ENCODE measurements at regions not wholly inside any gene's neighbourhood (a gene's known extent, or its start where the extent isn't known, plus 50 kb on each side); places are given as distances from the start of the nearest gene placed in this dataset.
A peak's percentile ranks its signal among the peaks of the same experiment; 100 is the strongest.

GRCh38 chr5:71825992-71826391 lies 106.9 kb downstream of the CARTPT start:
- Histone ChIP-seq H3K4me3 (ENCODE audit: low read length) (no peak overlapping the region), H3K9ac (ENCODE audit: low read length) (no peak overlapping the region), H3K4me1 (ENCODE audit: control insufficient read depth, insufficient read depth, low read length) (peaks cover 13% of the 10 kb centered on the region), H3K27me3 (replicated peaks; ENCODE audit: control insufficient read depth, insufficient read depth, low read length) (no peaks in the 10 kb centered on the region), H3K9me3 (ENCODE audit: control insufficient read depth, low read length) (peaks cover 36% of the 10 kb centered on the region), H3K36me3 (ENCODE audit: control insufficient read depth, insufficient read depth, low read length, severe bottlenecking) (no peaks in the 10 kb centered on the region)
- DNase-seq (ENCODE audit: low read depth): no peak

DNA sequence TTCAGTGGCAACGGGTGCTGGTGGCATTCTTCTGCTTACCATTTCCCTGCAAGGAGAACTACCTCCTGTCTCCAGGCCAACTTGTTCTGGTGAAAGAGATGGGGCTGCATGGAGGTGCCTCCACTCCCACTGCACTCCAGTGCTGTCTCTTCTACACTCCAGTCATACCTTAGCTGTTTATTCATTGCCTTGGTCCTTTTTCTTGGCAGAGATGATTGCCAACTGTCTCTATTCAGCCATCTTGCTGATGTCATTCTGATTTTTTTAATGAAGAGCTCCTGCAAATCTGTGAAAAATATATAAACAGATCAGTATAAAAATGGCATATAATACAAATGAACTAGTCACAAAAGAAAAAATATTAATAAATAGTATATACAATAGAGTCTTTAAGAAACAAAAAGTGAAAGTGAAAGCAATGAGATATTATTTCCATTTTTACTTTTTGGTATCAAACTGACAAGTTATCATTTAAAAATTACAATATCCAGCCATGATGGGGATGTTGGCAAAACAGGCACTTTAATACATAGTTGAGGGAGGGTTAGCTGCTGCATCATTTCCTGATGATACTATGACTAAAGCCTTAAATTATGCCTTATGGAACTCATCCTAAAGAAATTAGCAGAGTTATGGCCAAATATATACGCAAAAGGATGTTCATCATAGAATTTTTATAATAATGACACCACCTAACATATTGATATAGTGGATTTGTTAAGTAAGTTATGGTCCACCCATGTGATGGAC lies 109.4 kb downstream of the CARTPT start:
- Histone ChIP-seq H3K9ac (ENCODE audit: low read length) (no peak overlapping the region), H3K36me3 (ENCODE audit: control insufficient read depth, insufficient read depth, low read length, severe bottlenecking) (no peaks in the 10 kb centered on the region), H3K9me3 (ENCODE audit: control insufficient read depth, low read length) (peaks cover 31% of the 10 kb centered on the region), H3K27me3 (replicated peaks; ENCODE audit: control insufficient read depth, insufficient read depth, low read length) (no peaks in the 10 kb centered on the region), H3K4me3 (ENCODE audit: low read length) (no peak overlapping the region), H3K4me1 (ENCODE audit: control insufficient read depth, insufficient read depth, low read length) (peaks cover 19% of the 10 kb centered on the region)
- DNase-seq (ENCODE audit: low read depth): no peak

DNA sequence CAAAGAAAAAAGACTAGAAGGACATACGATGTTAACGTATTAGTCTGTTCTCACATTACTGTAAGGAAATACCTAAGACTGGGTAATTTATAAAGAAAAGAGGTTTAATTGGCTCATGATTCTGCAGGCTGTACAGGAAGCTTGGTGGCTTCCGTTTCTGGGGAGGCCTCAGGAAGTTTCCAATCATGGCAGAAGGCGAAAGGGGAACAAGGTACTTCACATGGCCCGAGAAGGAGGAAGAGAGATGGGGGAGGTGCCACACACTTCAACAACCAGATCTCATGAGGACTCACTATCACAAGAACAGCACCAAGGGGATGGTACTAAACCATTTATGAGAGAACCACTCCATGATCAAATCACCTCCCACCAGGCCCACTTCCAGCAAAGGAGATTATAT lies 110.1 kb downstream of the CARTPT start:
- no peak overlapping the region for H3K4me3 ChIP-seq (ENCODE audit: low read length)
- peaks cover 19% of the 10 kb centered on the region for H3K4me1 ChIP-seq (ENCODE audit: control insufficient read depth, insufficient read depth, low read length)
- H3K9me3 ChIP-seq (ENCODE audit: control insufficient read depth, low read length): peaks cover 24% of the 10 kb centered on the region
- H3K36me3 ChIP-seq (ENCODE audit: control insufficient read depth, insufficient read depth, low read length, severe bottlenecking): no peaks in the 10 kb centered on the region
- no peaks in the 10 kb centered on the region for H3K27me3 ChIP-seq (replicated peaks; ENCODE audit: control insufficient read depth, insufficient read depth, low read length)
- no peak for DNase-seq (ENCODE audit: low read depth)
- H3K9ac ChIP-seq (ENCODE audit: low read length): no peak overlapping the region

GRCh38 chr5:71830681-71831539 lies 111.8 kb downstream of the CARTPT start:
- peak; percentile 95 for DNase-seq (ENCODE audit: low read depth)
- Histone ChIP-seq H3K27me3 (replicated peaks; ENCODE audit: control insufficient read depth, insufficient read depth, low read length) (no peaks in the 10 kb centered on the region), H3K9ac (ENCODE audit: low read length) (peak overlapping the region; percentile 71), H3K36me3 (ENCODE audit: control insufficient read depth, insufficient read depth, low read length, severe bottlenecking) (no peaks in the 10 kb centered on the region), H3K9me3 (ENCODE audit: control insufficient read depth, low read length) (peaks cover 13% of the 10 kb centered on the region), H3K4me1 (ENCODE audit: control insufficient read depth, insufficient read depth, low read length) (peaks cover 19% of the 10 kb centered on the region), H3K4me3 (ENCODE audit: low read length) (peak overlapping the region; percentile 59)

GRCh38 chr5:71832812-71833715 lies 114.0 kb downstream of the CARTPT start:
- no peaks in the 10 kb centered on the region for H3K36me3 ChIP-seq (ENCODE audit: control insufficient read depth, insufficient read depth, low read length, severe bottlenecking)
- no peak overlapping the region for H3K9ac ChIP-seq (ENCODE audit: low read length)
- no peaks in the 10 kb centered on the region for H3K9me3 ChIP-seq (ENCODE audit: control insufficient read depth, low read length)
- H3K27me3 ChIP-seq (replicated peaks; ENCODE audit: control insufficient read depth, insufficient read depth, low read length): no peaks in the 10 kb centered on the region
- H3K4me3 ChIP-seq (ENCODE audit: low read length): no peak overlapping the region
- peaks cover 23% of the 10 kb centered on the region for H3K4me1 ChIP-seq (ENCODE audit: control insufficient read depth, insufficient read depth, low read length)
- no peak for DNase-seq (ENCODE audit: low read depth)

GRCh38 chr5:71834601-71835000 lies 115.5 kb downstream of the CARTPT start:
- H3K4me1 ChIP-seq (ENCODE audit: control insufficient read depth, insufficient read depth, low read length): peaks cover 22% of the 10 kb centered on the region
- H3K4me3 ChIP-seq (ENCODE audit: low read length): no peak overlapping the region
- no peaks in the 10 kb centered on the region for H3K36me3 ChIP-seq (ENCODE audit: control insufficient read depth, insufficient read depth, low read length, severe bottlenecking)
- H3K9me3 ChIP-seq (ENCODE audit: control insufficient read depth, low read length): no peaks in the 10 kb centered on the region
- no peak overlapping the region for H3K9ac ChIP-seq (ENCODE audit: low read length)
- no peak for DNase-seq (ENCODE audit: low read depth)
- no peaks in the 10 kb centered on the region for H3K27me3 ChIP-seq (replicated peaks; ENCODE audit: control insufficient read depth, insufficient read depth, low read length)

DNA sequence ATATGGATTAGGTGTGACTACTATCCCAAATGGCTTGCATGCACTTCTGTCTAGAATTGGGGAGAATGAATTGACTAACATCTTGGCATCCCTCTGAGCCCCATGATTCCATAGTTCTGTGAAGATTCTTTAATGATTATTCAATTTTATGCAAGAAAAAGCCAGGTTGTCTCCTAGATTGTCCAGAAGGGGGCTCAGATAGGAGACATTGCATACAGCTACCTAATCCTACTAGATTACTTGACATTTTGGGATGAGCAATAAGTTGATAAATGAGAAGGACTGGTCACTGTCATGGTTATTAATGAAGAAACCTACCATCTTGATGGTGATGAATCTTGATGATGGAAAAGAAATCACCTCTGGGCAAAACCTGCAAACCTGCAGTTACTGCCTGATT lies 117.0 kb downstream of the CARTPT start:
- H3K4me3 ChIP-seq (ENCODE audit: low read length): no peak overlapping the region
- peaks cover 5% of the 10 kb centered on the region for H3K9me3 ChIP-seq (ENCODE audit: control insufficient read depth, low read length)
- no peak for DNase-seq (ENCODE audit: low read depth)
- no peak overlapping the region for H3K9ac ChIP-seq (ENCODE audit: low read length)
- H3K27me3 ChIP-seq (replicated peaks; ENCODE audit: control insufficient read depth, insufficient read depth, low read length): no peaks in the 10 kb centered on the region
- peaks cover 9% of the 10 kb centered on the region for H3K4me1 ChIP-seq (ENCODE audit: control insufficient read depth, insufficient read depth, low read length)
- no peaks in the 10 kb centered on the region for H3K36me3 ChIP-seq (ENCODE audit: control insufficient read depth, insufficient read depth, low read length, severe bottlenecking)

DNA sequence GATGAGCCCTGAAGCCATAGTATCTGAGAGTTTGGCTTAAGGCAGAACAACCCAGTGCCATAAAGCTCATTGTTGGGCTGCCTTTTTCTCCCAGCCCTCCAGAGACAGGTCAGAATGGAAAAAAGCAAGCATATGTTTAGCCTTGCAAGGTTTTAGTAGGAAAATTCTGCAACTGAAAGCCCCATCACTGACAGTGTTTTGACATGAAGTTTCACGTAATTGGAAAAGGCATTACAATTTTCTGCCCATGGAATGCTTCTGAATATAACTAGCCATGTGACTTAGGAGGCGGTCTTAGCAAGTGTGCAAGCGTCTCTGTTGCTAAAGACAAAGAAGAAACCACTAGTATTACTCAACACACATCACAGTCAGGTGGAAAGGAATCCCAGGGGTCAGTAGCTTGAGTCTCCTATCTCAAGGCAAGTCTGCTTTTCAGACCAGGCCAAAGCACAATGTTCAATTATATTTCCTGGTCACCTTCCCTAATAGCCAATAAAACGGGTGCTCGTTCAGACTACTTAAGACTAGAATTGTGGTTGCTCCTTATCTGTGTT lies 117.6 kb downstream of the CARTPT start:
- Histone ChIP-seq H3K4me1 (ENCODE audit: control insufficient read depth, insufficient read depth, low read length) (peaks cover 4% of the 10 kb centered on the region), H3K9me3 (ENCODE audit: control insufficient read depth, low read length) (peaks cover 9% of the 10 kb centered on the region), H3K27me3 (replicated peaks; ENCODE audit: control insufficient read depth, insufficient read depth, low read length) (no peaks in the 10 kb centered on the region), H3K4me3 (ENCODE audit: low read length) (no peak overlapping the region), H3K36me3 (ENCODE audit: control insufficient read depth, insufficient read depth, low read length, severe bottlenecking) (no peaks in the 10 kb centered on the region), H3K9ac (ENCODE audit: low read length) (no peak overlapping the region)
- DNase-seq (ENCODE audit: low read depth): no peak

GRCh38 chr5:71838286-71838685 lies 119.2 kb downstream of the CARTPT start:
- no peak for DNase-seq (ENCODE audit: low read depth)
- H3K9ac ChIP-seq (ENCODE audit: low read length): no peak overlapping the region
- H3K36me3 ChIP-seq (ENCODE audit: control insufficient read depth, insufficient read depth, low read length, severe bottlenecking): no peaks in the 10 kb centered on the region
- H3K27me3 ChIP-seq (replicated peaks; ENCODE audit: control insufficient read depth, insufficient read depth, low read length): peaks cover 4% of the 10 kb centered on the region
- no peak overlapping the region for H3K4me3 ChIP-seq (ENCODE audit: low read length)
- H3K4me1 ChIP-seq (ENCODE audit: control insufficient read depth, insufficient read depth, low read length): peaks cover 4% of the 10 kb centered on the region
- H3K9me3 ChIP-seq (ENCODE audit: control insufficient read depth, low read length): peaks cover 9% of the 10 kb centered on the region

DNA sequence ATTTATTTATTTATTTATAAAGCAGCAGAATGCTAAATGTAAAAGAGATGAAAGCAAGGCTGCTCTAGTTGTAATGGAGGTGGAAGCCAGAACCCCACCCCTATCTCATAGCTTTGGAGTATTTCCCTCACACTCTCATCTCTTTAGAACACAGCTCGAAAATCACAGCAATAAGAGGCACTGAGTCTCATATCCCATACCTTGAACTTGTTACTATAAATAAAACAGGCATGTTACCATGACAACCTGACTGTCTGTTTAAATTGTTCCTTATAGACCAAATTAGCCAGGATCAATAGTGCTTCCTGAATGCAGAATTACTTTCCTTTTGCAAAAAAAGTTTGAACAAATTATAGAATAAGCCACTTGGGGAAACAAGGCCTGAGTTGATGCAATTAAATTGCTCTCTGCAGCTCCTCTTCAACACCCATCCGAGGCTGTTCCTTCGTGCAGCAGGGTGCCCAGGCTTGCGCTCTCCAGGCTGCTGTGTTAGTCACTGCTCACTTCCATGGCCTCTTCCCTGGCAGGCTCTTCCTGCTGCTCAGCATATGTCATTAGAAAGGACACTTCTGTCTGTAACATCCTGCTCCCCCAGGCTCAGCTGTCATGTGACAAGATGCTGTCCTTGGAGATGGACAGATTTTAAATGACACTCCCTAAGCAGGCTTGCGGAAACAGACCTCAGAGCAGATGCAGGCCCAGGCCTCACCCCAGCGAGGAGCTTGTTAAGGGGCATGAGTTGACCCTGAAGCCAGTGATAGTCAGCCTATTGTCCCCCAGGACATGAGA lies 120.2 kb downstream of the CARTPT start:
- no peak for DNase-seq (ENCODE audit: low read depth)
- Histone ChIP-seq H3K36me3 (ENCODE audit: control insufficient read depth, insufficient read depth, low read length, severe bottlenecking) (no peaks in the 10 kb centered on the region), H3K9ac (ENCODE audit: low read length) (no peak overlapping the region), H3K27me3 (replicated peaks; ENCODE audit: control insufficient read depth, insufficient read depth, low read length) (peaks cover 5% of the 10 kb centered on the region), H3K4me1 (ENCODE audit: control insufficient read depth, insufficient read depth, low read length) (peaks cover 4% of the 10 kb centered on the region), H3K4me3 (ENCODE audit: low read length) (no peak overlapping the region), H3K9me3 (ENCODE audit: control insufficient read depth, low read length) (peaks cover 9% of the 10 kb centered on the region)
